ENCODE measurements at regions not wholly inside any gene's neighbourhood (a gene's known extent, or its start where the extent isn't known, plus 50 kb on each side); places are given as distances from the start of the nearest gene placed in this dataset.

DNA sequence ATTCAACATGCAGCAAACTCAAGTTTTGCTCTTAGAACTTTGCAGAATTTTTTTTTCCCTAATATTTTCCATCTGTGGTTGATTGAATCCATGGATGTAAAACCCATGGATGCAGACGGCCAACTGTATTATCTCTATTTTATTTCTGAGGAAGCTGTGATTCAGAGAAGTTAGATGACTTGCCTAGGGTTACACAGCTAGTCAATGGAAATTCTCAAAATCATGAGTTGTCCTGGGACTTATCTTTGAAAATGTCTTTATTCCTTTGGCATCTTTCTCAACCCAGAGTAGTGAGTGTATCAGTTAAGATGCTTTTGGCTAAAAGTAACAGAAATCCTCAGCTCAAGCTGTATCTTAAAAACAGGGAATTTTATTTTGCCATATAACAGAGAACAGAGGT is 107.9 kb upstream of the GALNT15 start:
- no peak for DNase-seq
- intact Hi-C loops (cut with DNase I; ENCODE audit: low total_unique reads) = loop anchor here (10.0 kb wide), 1 partner anchor 68 kb away; no protein-coding TSS in a partner anchor
- no peaks in the 10 kb centered on the region for H3K36me3 ChIP-seq
- no peak overlapping the region for H3K4me3 ChIP-seq
- no peaks in the 10 kb centered on the region for H3K27me3 ChIP-seq
- H3K27ac ChIP-seq = no peak overlapping the region
- peaks cover 0 to 35% (median 28%) of the 10 kb centered on the region in 4 donors for H3K4me1 ChIP-seq
- TF ChIP-seq, protein P1, sequence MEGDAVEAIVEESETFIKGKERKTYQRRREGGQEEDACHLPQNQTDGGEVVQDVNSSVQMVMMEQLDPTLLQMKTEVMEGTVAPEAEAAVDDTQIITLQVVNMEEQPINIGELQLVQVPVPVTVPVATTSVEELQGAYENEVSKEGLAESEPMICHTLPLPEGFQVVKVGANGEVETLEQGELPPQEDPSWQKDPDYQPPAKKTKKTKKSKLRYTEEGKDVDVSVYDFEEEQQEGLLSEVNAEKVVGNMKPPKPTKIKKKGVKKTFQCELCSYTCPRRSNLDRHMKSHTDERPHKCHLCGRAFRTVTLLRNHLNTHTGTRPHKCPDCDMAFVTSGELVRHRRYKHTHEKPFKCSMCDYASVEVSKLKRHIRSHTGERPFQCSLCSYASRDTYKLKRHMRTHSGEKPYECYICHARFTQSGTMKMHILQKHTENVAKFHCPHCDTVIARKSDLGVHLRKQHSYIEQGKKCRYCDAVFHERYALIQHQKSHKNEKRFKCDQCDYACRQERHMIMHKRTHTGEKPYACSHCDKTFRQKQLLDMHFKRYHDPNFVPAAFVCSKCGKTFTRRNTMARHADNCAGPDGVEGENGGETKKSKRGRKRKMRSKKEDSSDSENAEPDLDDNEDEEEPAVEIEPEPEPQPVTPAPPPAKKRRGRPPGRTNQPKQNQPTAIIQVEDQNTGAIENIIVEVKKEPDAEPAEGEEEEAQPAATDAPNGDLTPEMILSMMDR (IDR thresholded peaks at IDR 0.05) = no peak
- H3K9me3 ChIP-seq = no peaks in the 10 kb centered on the region

DNA sequence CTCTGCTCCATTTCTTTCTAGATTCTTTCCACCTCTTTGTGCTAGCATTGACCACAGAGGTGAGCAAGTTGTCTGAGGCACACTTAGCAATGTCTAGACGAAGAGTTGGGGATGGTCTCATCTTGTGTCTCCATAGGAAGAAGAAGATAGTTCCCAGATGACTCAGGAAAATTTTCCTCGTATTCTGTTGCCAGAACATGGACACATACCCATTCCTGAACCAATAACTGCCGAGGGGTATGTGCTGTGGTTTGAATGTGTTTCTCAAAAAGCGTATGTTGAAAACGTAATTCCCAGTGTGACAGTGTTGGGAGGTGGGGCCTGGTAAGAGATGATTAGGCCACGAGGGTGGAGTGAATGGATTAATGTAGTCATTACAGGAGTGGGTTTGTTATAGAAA is 107.5 kb upstream of the GALNT15 start:
- no peak for DNase-seq
- no peak overlapping the region for H3K4me3 ChIP-seq
- no peaks in the 10 kb centered on the region for H3K9me3 ChIP-seq
- TF ChIP-seq, protein P1 (IDR thresholded peaks at IDR 0.05) = no peak
- no peak overlapping the region for H3K27ac ChIP-seq
- intact Hi-C loops (cut with DNase I; ENCODE audit: low total_unique reads) = loop anchor here (10.0 kb wide), 1 partner anchor 68 kb away; no protein-coding TSS in a partner anchor
- H3K36me3 ChIP-seq = no peaks in the 10 kb centered on the region
- H3K4me1 ChIP-seq = peaks cover 0 to 34% (median 27%) of the 10 kb centered on the region in 4 donors
- H3K27me3 ChIP-seq = no peaks in the 10 kb centered on the region

DNA sequence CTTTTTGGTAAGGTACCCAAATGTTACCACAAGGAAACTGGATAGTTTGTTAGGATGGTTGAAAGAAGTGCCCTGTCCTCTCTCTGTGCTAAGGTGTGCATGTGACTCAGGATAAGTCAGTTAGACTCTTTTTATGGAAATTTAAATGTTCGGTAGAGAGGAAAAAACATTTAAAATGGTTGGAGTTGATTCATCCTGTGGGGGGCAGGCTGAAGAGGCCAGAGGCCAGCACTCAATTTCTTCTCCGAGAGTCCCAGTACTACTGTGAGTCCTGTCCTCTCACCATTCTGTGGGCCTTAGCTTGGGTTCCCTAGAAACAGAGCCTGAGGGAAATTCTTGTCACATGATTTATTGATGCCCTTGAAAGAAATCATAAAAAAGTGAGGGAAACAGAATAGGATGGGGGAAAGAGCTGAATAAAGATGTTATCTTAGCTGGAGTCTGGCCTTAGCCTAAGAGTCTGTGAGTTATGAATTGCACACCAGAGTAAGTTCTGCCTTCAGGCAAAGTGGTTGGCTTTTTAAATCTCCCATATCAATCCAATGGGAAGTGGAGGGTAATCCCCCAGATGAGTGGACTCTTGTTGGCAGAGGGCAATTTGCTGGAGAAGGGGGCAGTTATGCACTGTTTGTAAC is 106.5 kb upstream of the GALNT15 start:
- Histone ChIP-seq H3K27me3 (no peaks in the 10 kb centered on the region), H3K9me3 (no peaks in the 10 kb centered on the region), H3K4me1 (peaks cover 0 to 34% (median 26%) of the 10 kb centered on the region in 4 donors), H3K4me3 (no peak overlapping the region), H3K27ac (peak overlapping the region; percentile 9 to 21), H3K36me3 (no peaks in the 10 kb centered on the region)
- no peak for DNase-seq
- intact Hi-C loops (cut with DNase I; ENCODE audit: low total_unique reads) = loop anchor here (10.0 kb wide), 1 partner anchor 67 kb away; no protein-coding TSS in a partner anchor
- TF ChIP-seq, protein P1 (IDR thresholded peaks at IDR 0.05) = no peak

GRCh38 chr3:16069149-16069922 is 105.1 kb upstream of the GALNT15 start:
- DNase-seq = no peak
- TF ChIP-seq, protein P1 (IDR thresholded peaks at IDR 0.05) = no peak
- no peak overlapping the region for H3K4me3 ChIP-seq
- intact Hi-C loops (cut with DNase I; ENCODE audit: low total_unique reads) = loop anchor here (10.0 kb wide), 1 partner anchor 65 kb away; no protein-coding TSS in a partner anchor
- H3K4me1 ChIP-seq = peaks cover 0 to 34% (median 26%) of the 10 kb centered on the region in 4 donors
- H3K27me3 ChIP-seq = no peaks in the 10 kb centered on the region
- H3K9me3 ChIP-seq = no peaks in the 10 kb centered on the region
- peak overlapping the region in 1 of 2 donors; percentile 9 for H3K27ac ChIP-seq
- H3K36me3 ChIP-seq = no peaks in the 10 kb centered on the region

GRCh38 chr3:16070707-16071106 is 103.8 kb upstream of the GALNT15 start:
- Histone ChIP-seq H3K27me3 (no peaks in the 10 kb centered on the region), H3K4me1 (peaks cover 0 to 22% (median 16%) of the 10 kb centered on the region in 4 donors), H3K4me3 (no peak overlapping the region), H3K36me3 (no peaks in the 10 kb centered on the region), H3K27ac (no peak overlapping the region), H3K9me3 (no peaks in the 10 kb centered on the region)
- DNase-seq = no peak
- intact Hi-C loops (cut with DNase I; ENCODE audit: low total_unique reads) = no loop called here
- TF ChIP-seq, protein P1 (IDR thresholded peaks at IDR 0.05) = no peak
